A673 (cell line): ENCODE measurements at regions not wholly inside any gene's neighbourhood (a gene's known extent, or its start where the extent isn't known, plus 50 kb on each side); places are given as distances from the start of the nearest gene placed in this dataset.

Experiments
- BruUV-seq: library from RNA; stranded (reverse); fragments of 400-500 nt; replicated peaks from 2 replicates; lab custom pipeline; 2021; lab: Mats Ljungman, UMichigan
- CTCF ChIA-PET: fragments of 300-600 bp; sonication (Branson Sonifier 250); formaldehyde crosslinking; loops from one replicate; lab custom pipeline; 2022; ENCODE audit warnings: antibody characterized with exemption; lab: Charles Lee
- POLR2A ChIA-PET: fragments of 300-600 bp; sonication (Branson Sonifier 250); formaldehyde crosslinking; loops from one replicate; lab custom pipeline; 2022; ENCODE audit warnings: antibody characterized with exemption; ENCODE audit not compliant: low non-redundant PET; lab: Charles Lee
- DNase-seq: peaks from one replicate; pipeline ENCODE4 v3.0.0-alpha.2; 2015; ENCODE audit warnings: low spot score
- H3K27ac ChIP-seq: fragments of 200-600 bp; sonication (generic); 2 replicates; pipeline ENCODE4 v1.5.1; 2016; ENCODE audit warnings: mixed run types, low read depth, mild to moderate bottlenecking, mixed read lengths, antibody characterized with exemption, low read length; ENCODE audit not compliant: poor library complexity, severe bottlenecking
- H3K27me3 ChIP-seq: fragments of 200-600 bp; sonication (generic); replicated peaks from 2 replicates; pipeline ENCODE4 v1.6.1; 2017; ENCODE audit warnings: mixed run types, low read depth, mild to moderate bottlenecking, mixed read lengths, antibody characterized with exemption, low read length; ENCODE audit not compliant: insufficient read depth, poor library complexity
- H3K36me3 ChIP-seq: fragments of 200-600 bp; sonication (generic); 2 replicates; pipeline ENCODE4 v1.6.1; 2016; ENCODE audit warnings: mixed run types, mild to moderate bottlenecking, mixed read lengths, antibody characterized with exemption, low read length; ENCODE audit not compliant: insufficient read depth, poor library complexity, severe bottlenecking
- H3K4me1 ChIP-seq: fragments of 200-600 bp; sonication (generic); 2 replicates; pipeline ENCODE4 v1.6.1; 2017; ENCODE audit warnings: mixed run types, mild to moderate bottlenecking, mixed read lengths, antibody characterized with exemption, low read length; ENCODE audit not compliant: insufficient read depth, poor library complexity, severe bottlenecking
- H3K4me3 ChIP-seq: fragments of 200-600 bp; sonication (generic); 2 replicates; pipeline ENCODE4 v1.5.1; 2016; ENCODE audit warnings: low read depth, mixed run types, mild to moderate bottlenecking, mixed read lengths, low read length; ENCODE audit not compliant: poor library complexity, severe bottlenecking
- H3K9me3 ChIP-seq: fragments of 200-600 bp; sonication (generic); 2 replicates; pipeline ENCODE4 v1.6.1; 2016; ENCODE audit warnings: mixed run types, low read depth, mild to moderate bottlenecking, mixed read lengths, antibody characterized with exemption, low read length; ENCODE audit not compliant: poor library complexity, severe bottlenecking
- CTCF ChIP-seq: fragments of 300-800, 200-600 bp; sonication (generic); conservative IDR thresholded peaks from 2 replicates; pipeline ENCODE4 v1.5.1; 2017; ENCODE audit warnings: low read depth, mild to moderate bottlenecking, antibody characterized with exemption, low read length, moderate library complexity, mixed read lengths
- EZH2 ChIP-seq: fragments of 200-600 bp; sonication (generic); IDR thresholded peaks from 2 replicates; pipeline ENCODE4 v1.6.1; 2017; ENCODE audit warnings: borderline replicate concordance, low read depth, mild to moderate bottlenecking, mixed read lengths, antibody characterized with exemption, low read length; ENCODE audit not compliant: poor library complexity, severe bottlenecking
- intact Hi-C: fragments of 100-400 bp; cut with micrococcal nuclease; formaldehyde crosslinking; loops from one replicate; pipeline ENCODE4 v1.10.0; 2022; ENCODE audit not compliant: unreplicated experiment

- Histone ChIP-seq H3K4me3 (no peak overlapping the region), H3K36me3 (no peaks in the 10 kb centered on the region), H3K4me1 (no peaks in the 10 kb centered on the region), H3K9me3 (no peaks in the 10 kb centered on the region), H3K27ac (no peak overlapping the region), H3K27me3 (peaks cover 95% of the 10 kb centered on the region)
- CTCF ChIA-PET = no interaction called here
- TF ChIP-seq EZH2 (no peak), CTCF (no peak)
- intact Hi-C loops = no loop called here
- DNase-seq = no peak
- POLR2A ChIA-PET = no interaction called here
- no TSS peak for BruUV-seq
These were observed 92.1 kb upstream of the FGFR2 start for GRCh38 chr10:121690152-121690848.

GRCh38 chr10:121687095-121687813 lies 89.0 kb upstream of the FGFR2 start:
- TF ChIP-seq CTCF (no peak), EZH2 (peak; percentile 31)
- Histone ChIP-seq H3K4me3 (no peak overlapping the region), H3K9me3 (no peaks in the 10 kb centered on the region), H3K4me1 (no peaks in the 10 kb centered on the region), H3K27me3 (peaks cover 77% of the 10 kb centered on the region), H3K27ac (no peak overlapping the region), H3K36me3 (no peaks in the 10 kb centered on the region)
- intact Hi-C loops = no loop called here
- no TSS peak for BruUV-seq
- DNase-seq = no peak
- CTCF ChIA-PET = no interaction called here
- POLR2A ChIA-PET = no interaction called here

GRCh38 chr10:121684276-121684675 lies 86.0 kb upstream of the FGFR2 start:
- no peak for DNase-seq
- Histone ChIP-seq H3K4me1 (no peaks in the 10 kb centered on the region), H3K9me3 (no peaks in the 10 kb centered on the region), H3K27ac (no peak overlapping the region), H3K4me3 (no peak overlapping the region), H3K36me3 (no peaks in the 10 kb centered on the region), H3K27me3 (peaks cover 52% of the 10 kb centered on the region)
- CTCF ChIA-PET = no interaction called here
- intact Hi-C loops = no loop called here
- BruUV-seq = no TSS peak
- POLR2A ChIA-PET = no interaction called here
- no peak for TF ChIP-seq EZH2
- TF ChIP-seq CTCF = no peak
